ENCODE measurements at regions not wholly inside any gene's neighbourhood (a gene's known extent, or its start where the extent isn't known, plus 50 kb on each side); places are given as distances from the start of the nearest gene placed in this dataset.

GRCh38 chr1:30609336-30609998, 113.9 kb downstream of the MATN1 start:
- no peak for DNase-seq (ENCODE audit: low spot score)
- WGBS (ENCODE audit: low lambda C conversion rate) = 19% methylated on average over 4 of the region's 9 CpGs
- H3K4me2 ChIP-seq (ENCODE audit: low read depth, low read length) = no peak overlapping the region
- H2AFZ ChIP-seq (ENCODE audit: low read length) = no peak overlapping the region
- in situ Hi-C loops (cut with HindIII; ENCODE audit: extremely low pct_ligation_motif_present, low pct_unique_long_range_greater_than_20kb) = no loop called here
- CTCF ChIA-PET (ENCODE audit: low intra/inter-chr PET ratio, low total read pairs) = no interaction called here
- no peaks in the 10 kb centered on the region for H3K9me3 ChIP-seq (ENCODE audit: low read length)
- no peaks in the 10 kb centered on the region for H4K20me1 ChIP-seq (ENCODE audit: insufficient read depth, low read length)
- H3K27me3 ChIP-seq (ENCODE audit: control insufficient read depth in 1 of 2, insufficient read depth in 2 of 2, low read length in 2 of 2) = peaks cover 0 to 3% of the 10 kb centered on the region in 2 experiments; a peak in 3 of 5 replicates
- no peak for FAIRE-seq
- H3K4me3 ChIP-seq (replicated peaks in 1 of 3; ENCODE audit: insufficient read depth in 1 of 3, low read depth in 2 of 3, low read length in 3 of 3) = no peak overlapping the region
- H3K79me2 ChIP-seq (ENCODE audit: insufficient read depth, low read length) = no peaks in the 10 kb centered on the region
- H3K4me1 ChIP-seq (ENCODE audit: insufficient read depth, low read length) = no peaks in the 10 kb centered on the region
- no peaks in the 10 kb centered on the region for H3K36me3 ChIP-seq (replicated peaks in 1 of 2; ENCODE audit: control insufficient read depth in 1 of 2, insufficient read depth in 2 of 2, low read length in 2 of 2)
- ATAC-seq = no peak
- H3K9ac ChIP-seq (ENCODE audit: insufficient read depth, low read depth, low read length) = no peak overlapping the region
- H3K27ac ChIP-seq (ENCODE audit: extremely low read length, insufficient read depth, low read length) = no peak overlapping the region
- TF ChIP-seq ZNF550 (CRISPR knock-in tag; IDR thresholded peaks at IDR 0.05; ENCODE audit: borderline replicate concordance) (no peak), JARID2 (CRISPR knock-in tag; IDR thresholded peaks at IDR 0.05; ENCODE audit: insufficient replicate concordance) (no peak), HES4 (CRISPR knock-in tag; IDR thresholded peaks at IDR 0.05; ENCODE audit: borderline replicate concordance) (no peak), ZNF496 (CRISPR knock-in tag; IDR thresholded peaks at IDR 0.05; ENCODE audit: insufficient replicate concordance) (no peak), ZSCAN31 (CRISPR knock-in tag; IDR thresholded peaks at IDR 0.05; ENCODE audit: low read depth) (no peak), ZFP41 (CRISPR knock-in tag; IDR thresholded peaks at IDR 0.05; ENCODE audit: borderline replicate concordance) (no peak), ZHX2 (IDR thresholded peaks at IDR 0.05; ENCODE audit: low read depth) (no peak), ZHX2 (CRISPR knock-in tag; IDR thresholded peaks at IDR 0.05; ENCODE audit: borderline replicate concordance) (no peak)
- TF ChIP-seq, protein P1, sequence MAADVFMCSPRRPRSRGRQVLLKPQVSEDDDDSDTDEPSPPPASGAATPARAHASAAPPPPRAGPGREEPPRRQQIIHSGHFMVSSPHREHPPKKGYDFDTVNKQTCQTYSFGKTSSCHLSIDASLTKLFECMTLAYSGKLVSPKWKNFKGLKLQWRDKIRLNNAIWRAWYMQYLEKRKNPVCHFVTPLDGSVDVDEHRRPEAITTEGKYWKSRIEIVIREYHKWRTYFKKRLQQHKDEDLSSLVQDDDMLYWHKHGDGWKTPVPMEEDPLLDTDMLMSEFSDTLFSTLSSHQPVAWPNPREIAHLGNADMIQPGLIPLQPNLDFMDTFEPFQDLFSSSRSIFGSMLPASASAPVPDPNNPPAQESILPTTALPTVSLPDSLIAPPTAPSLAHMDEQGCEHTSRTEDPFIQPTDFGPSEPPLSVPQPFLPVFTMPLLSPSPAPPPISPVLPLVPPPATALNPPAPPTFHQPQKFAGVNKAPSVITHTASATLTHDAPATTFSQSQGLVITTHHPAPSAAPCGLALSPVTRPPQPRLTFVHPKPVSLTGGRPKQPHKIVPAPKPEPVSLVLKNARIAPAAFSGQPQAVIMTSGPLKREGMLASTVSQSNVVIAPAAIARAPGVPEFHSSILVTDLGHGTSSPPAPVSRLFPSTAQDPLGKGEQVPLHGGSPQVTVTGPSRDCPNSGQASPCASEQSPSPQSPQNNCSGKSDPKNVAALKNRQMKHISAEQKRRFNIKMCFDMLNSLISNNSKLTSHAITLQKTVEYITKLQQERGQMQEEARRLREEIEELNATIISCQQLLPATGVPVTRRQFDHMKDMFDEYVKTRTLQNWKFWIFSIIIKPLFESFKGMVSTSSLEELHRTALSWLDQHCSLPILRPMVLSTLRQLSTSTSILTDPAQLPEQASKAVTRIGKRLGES (CRISPR knock-in tag; IDR thresholded peaks at IDR 0.05; ENCODE audit: borderline replicate concordance) = no peak
- intact Hi-C loops (cut with micrococcal nuclease; ENCODE audit: unreplicated experiment) = no loop called here
- POLR2A ChIA-PET = no interaction called here
- BruUV-seq (replicated peaks) = no TSS peak
